GM04503 (cell line): ENCODE measurements at regions not wholly inside any gene's neighbourhood (a gene's known extent, or its start where the extent isn't known, plus 50 kb on each side); places are given as distances from the start of the nearest gene placed in this dataset.
A peak's percentile ranks its signal among the peaks of the same experiment; 100 is the strongest.
"Not testable (repeated sequence)": the region's sequence is repeated elsewhere in the genome, so short reads cannot be mapped to it uniquely, and the experiment has no call there.

Source experiments
- DNase-seq: peaks from one replicate; pipeline ENCODE4 v3.0.0-alpha.2; 2012; ENCODE audit warnings: low read depth

GRCh38 chr7:66539902-66540375 is 88.7 kb upstream of the KCTD7 start:
- no peak for DNase-seq

GRCh38 chr7:66542049-66542448 is 86.6 kb upstream of the KCTD7 start:
- DNase-seq, result no peak

GRCh38 chr7:66542528-66543269 is 86.0 kb upstream of the KCTD7 start:
- DNase-seq, result no peak

GRCh38 chr7:66549466-66549865 is 79.2 kb upstream of the KCTD7 start:
- no peak for DNase-seq

- DNase-seq, result no peak
These were observed 75.7 kb upstream of the KCTD7 start for GRCh38 chr7:66553001-66553400.

- DNase-seq, result peak; percentile 73
These were observed 75.0 kb upstream of the KCTD7 start for GRCh38 chr7:66553675-66554074.

- not testable (repeated sequence) for DNase-seq
These were observed 74.4 kb upstream of the KCTD7 start for GRCh38 chr7:66554291-66554690.

- DNase-seq, result not testable (repeated sequence)
These were observed 73.7 kb upstream of the KCTD7 start for GRCh38 chr7:66554842-66555430.

- no peak for DNase-seq
These were observed 72.5 kb upstream of the KCTD7 start for GRCh38 chr7:66556177-66556548.

- DNase-seq, result no peak
These were observed 72.0 kb upstream of the KCTD7 start for GRCh38 chr7:66556549-66557213.

GRCh38 chr7:66557214-66558200 is 71.2 kb upstream of the KCTD7 start:
- DNase-seq, result no peak

GRCh38 chr7:66558201-66558641 is 70.5 kb upstream of the KCTD7 start:
- DNase-seq, result no peak

GRCh38 chr7:66558660-66559465 is 69.8 kb upstream of the KCTD7 start:
- no peak for DNase-seq

GRCh38 chr7:66564045-66564444 is 64.6 kb upstream of the KCTD7 start:
- DNase-seq, result no peak

- DNase-seq, result not testable (repeated sequence)
These were observed 58.5 kb upstream of the KCTD7 start for GRCh38 chr7:66570179-66570578.

- no peak for DNase-seq
These were observed 57.1 kb upstream of the KCTD7 start for GRCh38 chr7:66571568-66571967.

- not testable (repeated sequence) for DNase-seq
These were observed 54.7 kb upstream of the KCTD7 start for GRCh38 chr7:66573782-66574495.

- DNase-seq, result not testable (repeated sequence)
These were observed 53.9 kb upstream of the KCTD7 start for GRCh38 chr7:66574768-66575167.

GRCh38 chr7:66575398-66575797 is 53.3 kb upstream of the KCTD7 start:
- no peak for DNase-seq

GRCh38 chr7:66576646-66577045 is 52.0 kb upstream of the KCTD7 start:
- no peak for DNase-seq
